Activated CD4-positive, alpha-beta T cell treated with anti-CD3 and anti-CD28 coated beads, Interleukin-2, amount 50 U/mL, for 16 hours (primary cell): ENCODE measurements at regions not wholly inside any gene's neighbourhood (a gene's known extent, or its start where the extent isn't known, plus 50 kb on each side); places are given as distances from the start of the nearest gene placed in this dataset.

ENCODE experiments used
- DNase-seq: peaks from one replicate; pipeline ENCODE4 v3.0.0-alpha.2; 2020

DNA sequence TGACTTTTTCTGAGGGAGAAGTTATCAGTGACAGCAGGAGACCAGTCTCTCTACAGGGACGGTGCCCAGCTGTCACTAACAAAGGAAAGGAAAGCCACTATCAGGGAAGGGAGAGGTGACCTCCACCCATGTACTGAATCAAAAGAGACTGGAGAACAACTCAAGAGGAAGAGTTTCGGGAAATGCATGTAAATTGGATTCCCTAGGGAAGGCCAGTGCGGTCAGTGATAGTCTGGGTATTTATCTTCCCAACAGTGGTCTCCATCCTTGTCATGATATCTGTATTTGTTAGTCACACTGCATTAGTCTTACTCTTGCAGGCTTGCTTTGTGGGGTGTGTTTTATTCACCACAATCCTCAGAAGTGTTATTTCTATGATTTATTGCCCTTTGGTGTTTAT is 193.4 kb upstream of the KIRREL3 start:
- no peak for DNase-seq

- no peak for DNase-seq
Measured at GRCh38 chr11:127191689-127192088, 191.1 kb upstream of the KIRREL3 start.

- no peak for DNase-seq
Measured at GRCh38 chr11:127191261-127191660, 190.7 kb upstream of the KIRREL3 start.

GRCh38 chr11:127182586-127183203 is 182.1 kb upstream of the KIRREL3 start:
- no peak for DNase-seq

GRCh38 chr11:127157225-127157624 is 156.7 kb upstream of the KIRREL3 start:
- DNase-seq = no peak

GRCh38 chr11:127149410-127149809 is 148.8 kb upstream of the KIRREL3 start:
- DNase-seq = no peak

- DNase-seq = no peak
Measured at GRCh38 chr11:127143251-127143650, 142.7 kb upstream of the KIRREL3 start.

- DNase-seq = no peak
Measured at GRCh38 chr11:127138613-127139012, 138.0 kb upstream of the KIRREL3 start.

GRCh38 chr11:127137771-127138280 is 137.3 kb upstream of the KIRREL3 start:
- DNase-seq = no peak

- no peak for DNase-seq
Measured at GRCh38 chr11:127136438-127136837, 135.9 kb upstream of the KIRREL3 start.

DNA sequence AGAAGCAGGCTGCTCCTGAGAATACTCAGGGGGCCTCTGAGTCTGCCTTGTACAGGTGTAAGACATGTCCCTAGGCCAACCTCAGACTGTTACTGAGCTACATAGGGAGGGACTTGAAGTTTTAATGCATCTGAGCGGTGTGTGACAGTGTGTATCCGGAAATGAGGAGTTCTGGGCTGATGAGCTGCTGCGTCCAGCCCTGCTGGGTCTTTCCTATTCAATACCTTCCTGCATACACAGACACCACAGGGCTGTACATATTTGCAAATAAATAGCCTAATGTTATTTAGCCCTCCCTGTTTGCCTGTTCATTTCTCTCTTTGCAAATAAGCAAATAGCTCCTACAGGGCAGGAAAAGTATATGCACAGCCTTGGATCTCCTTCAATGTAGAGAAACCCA is 134.7 kb upstream of the KIRREL3 start:
- DNase-seq = no peak

DNA sequence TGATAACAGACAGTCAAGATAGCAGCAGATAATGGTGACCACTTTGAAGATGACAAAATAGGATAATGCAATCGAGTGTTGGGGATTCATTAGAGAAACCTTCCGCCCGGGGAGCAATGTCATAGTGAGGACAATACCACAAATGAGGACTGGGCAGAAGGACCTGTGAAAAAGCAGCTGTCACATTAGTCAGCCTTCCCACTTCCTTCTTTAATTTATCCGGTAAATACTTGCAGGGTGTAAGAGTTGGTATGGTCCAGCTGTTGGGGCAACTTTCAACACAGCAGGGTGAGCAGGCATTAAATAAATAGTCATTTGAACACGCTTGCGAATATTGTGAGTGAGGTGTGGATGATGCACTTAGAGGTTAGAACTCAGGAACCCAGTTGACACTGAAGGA is 132.5 kb upstream of the KIRREL3 start:
- no peak for DNase-seq

- no peak for DNase-seq
Measured at GRCh38 chr11:127130321-127130720, 129.8 kb upstream of the KIRREL3 start.

GRCh38 chr11:127126986-127127385 is 126.4 kb upstream of the KIRREL3 start:
- no peak for DNase-seq

- no peak for DNase-seq
Measured at GRCh38 chr11:127119356-127119755, 118.8 kb upstream of the KIRREL3 start.

DNA sequence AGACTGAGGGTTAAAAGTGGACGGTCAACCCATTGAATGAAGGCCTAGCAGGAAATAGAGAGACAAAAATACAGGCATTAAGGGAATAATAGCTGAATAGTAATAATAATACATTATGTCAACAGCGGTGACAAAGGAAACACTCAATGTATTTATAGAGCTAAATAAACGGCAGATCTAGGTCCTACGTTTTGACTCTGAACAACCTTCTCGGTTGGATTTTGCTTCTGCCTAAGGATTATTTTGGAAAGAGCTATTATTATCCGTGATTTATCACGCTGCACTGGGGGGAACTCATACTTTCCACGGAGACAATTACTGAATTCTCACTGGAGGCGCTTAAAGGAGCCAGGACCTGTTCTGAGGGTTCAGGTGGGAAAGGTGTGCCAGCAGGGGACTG is 118.2 kb upstream of the KIRREL3 start:
- no peak for DNase-seq

GRCh38 chr11:127117231-127117739 is 116.7 kb upstream of the KIRREL3 start:
- no peak for DNase-seq

- DNase-seq = no peak
Measured at GRCh38 chr11:127115844-127116243, 115.3 kb upstream of the KIRREL3 start.

DNA sequence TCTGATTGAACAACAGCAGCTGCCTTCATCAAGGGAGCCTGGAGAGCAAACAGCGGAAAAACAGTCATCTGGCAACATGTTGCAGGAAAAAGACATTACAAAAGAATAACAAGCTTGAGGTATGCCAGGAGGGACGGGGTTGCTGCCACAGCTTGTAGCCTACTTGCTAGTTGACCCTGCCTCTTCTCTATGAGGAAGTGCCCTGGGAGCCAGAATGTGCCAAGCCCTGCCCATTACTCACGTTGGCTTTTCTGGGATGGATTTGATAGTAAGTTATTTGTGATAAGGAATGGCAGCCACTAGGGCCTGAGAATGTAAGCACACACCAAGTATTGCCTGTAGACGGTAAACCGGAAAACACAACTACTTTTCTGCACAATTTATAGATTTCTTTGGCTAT is 113.5 kb upstream of the KIRREL3 start:
- no peak for DNase-seq

DNA sequence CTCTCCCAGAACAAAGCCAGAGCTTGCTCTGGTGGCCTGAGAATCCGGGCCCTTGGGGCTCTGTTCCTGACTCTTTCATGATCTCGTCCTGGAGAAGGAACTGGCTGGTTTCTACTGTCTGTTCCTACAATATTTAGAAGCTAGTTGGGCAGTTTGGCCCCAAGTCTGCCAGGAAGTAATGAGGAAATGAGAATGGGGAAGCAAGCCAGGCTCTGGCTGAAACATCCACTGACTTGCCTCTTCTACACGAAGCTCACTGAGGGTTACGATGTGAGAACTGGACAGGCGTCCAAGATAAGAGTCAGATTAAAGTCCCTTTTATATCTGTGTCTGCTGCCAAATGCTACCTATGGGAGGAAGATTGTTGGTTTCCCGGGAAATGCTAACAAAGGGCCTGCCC is 110.0 kb upstream of the KIRREL3 start:
- no peak for DNase-seq

GRCh38 chr11:127109796-127110480 is 109.4 kb upstream of the KIRREL3 start:
- no peak for DNase-seq

GRCh38 chr11:127108838-127109237 is 108.3 kb upstream of the KIRREL3 start:
- DNase-seq = no peak

DNA sequence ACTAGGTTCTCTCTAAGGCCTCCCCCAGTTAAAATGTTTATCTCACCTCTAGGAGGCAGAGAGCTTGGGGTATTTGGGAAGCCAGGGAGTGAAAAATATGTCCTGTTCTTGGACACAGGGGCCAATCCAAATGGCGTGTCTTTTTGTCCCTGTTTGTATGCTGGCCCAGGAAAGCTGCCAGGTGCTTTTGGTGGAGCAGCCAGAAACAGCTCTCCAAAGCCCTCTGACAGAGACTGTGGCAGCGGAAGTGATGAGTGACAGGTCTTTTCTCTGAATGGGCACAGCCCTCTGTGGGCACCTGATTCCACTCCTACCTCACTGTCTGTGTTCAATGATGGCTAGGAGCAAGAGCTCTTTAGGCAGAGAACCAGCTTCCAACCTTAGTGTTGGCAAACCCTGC is 106.4 kb upstream of the KIRREL3 start:
- DNase-seq = no peak
